AG10803 (cell line): ENCODE measurements at regions not wholly inside any gene's neighbourhood (a gene's known extent, or its start where the extent isn't known, plus 50 kb on each side); places are given as distances from the start of the nearest gene placed in this dataset.

Experiments used
- DNase-seq: peaks from one replicate; pipeline ENCODE4 v3.0.0; 2010; ENCODE audit warnings: low read depth
- H3K4me3 ChIP-seq: 2 replicates; pipeline ENCODE4 v1.5.1; 2011; ENCODE audit warnings: mild to moderate bottlenecking, low read length, control low read depth
- TF ChIP-seq, protein P1 (sequence below): conservative IDR thresholded peaks from 2 replicates; pipeline ENCODE4 v1.5.1; 2011; ENCODE audit warnings: mild to moderate bottlenecking, low read length, control low read depth, inconsistent platforms

DNA sequence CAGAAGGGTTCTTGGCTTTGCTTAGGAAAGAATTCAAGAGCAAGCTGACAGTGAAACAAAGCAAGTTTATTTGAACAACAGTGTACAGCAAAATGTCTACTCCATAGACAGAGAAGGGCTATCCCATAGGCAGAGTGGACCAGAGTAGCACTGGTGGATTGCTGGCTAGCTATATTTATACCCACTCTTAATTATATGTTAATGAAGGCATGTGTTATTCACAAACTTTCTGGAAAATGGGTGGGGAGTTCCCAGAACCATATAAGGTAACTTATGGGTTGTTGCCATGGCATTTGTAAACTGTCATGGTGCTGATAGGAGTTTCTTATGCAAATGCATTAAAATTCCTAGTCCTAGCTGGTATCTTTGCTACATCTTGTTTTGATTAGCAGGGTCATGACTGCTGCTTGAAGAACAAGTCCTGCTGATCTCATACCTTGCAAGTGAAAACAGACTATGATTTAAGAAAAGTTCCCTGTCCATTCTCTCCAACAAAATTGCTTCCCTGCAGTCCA is 330.5 kb downstream of the BUD13 start:
- TF ChIP-seq, protein P1, sequence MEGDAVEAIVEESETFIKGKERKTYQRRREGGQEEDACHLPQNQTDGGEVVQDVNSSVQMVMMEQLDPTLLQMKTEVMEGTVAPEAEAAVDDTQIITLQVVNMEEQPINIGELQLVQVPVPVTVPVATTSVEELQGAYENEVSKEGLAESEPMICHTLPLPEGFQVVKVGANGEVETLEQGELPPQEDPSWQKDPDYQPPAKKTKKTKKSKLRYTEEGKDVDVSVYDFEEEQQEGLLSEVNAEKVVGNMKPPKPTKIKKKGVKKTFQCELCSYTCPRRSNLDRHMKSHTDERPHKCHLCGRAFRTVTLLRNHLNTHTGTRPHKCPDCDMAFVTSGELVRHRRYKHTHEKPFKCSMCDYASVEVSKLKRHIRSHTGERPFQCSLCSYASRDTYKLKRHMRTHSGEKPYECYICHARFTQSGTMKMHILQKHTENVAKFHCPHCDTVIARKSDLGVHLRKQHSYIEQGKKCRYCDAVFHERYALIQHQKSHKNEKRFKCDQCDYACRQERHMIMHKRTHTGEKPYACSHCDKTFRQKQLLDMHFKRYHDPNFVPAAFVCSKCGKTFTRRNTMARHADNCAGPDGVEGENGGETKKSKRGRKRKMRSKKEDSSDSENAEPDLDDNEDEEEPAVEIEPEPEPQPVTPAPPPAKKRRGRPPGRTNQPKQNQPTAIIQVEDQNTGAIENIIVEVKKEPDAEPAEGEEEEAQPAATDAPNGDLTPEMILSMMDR = no peak
- no peak for DNase-seq
- no peak overlapping the region for H3K4me3 ChIP-seq

DNA sequence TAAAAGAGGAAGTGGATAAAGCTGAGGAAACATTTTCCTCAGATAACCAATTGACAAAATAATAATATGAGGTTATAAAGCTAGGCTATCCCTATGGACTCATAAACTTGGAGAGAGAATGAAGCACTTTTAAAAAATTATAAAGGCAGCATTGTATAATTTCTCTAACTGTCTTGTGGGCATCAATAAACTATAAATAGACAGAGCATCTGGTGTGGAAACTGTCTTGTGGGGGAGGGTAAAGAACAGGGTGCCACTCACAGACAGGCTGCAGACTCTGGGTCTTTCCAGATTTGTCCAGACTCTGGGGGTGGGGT is 333.5 kb downstream of the BUD13 start:
- H3K4me3 ChIP-seq = no peak overlapping the region
- DNase-seq = no peak
- TF ChIP-seq, protein P1 = no peak

DNA sequence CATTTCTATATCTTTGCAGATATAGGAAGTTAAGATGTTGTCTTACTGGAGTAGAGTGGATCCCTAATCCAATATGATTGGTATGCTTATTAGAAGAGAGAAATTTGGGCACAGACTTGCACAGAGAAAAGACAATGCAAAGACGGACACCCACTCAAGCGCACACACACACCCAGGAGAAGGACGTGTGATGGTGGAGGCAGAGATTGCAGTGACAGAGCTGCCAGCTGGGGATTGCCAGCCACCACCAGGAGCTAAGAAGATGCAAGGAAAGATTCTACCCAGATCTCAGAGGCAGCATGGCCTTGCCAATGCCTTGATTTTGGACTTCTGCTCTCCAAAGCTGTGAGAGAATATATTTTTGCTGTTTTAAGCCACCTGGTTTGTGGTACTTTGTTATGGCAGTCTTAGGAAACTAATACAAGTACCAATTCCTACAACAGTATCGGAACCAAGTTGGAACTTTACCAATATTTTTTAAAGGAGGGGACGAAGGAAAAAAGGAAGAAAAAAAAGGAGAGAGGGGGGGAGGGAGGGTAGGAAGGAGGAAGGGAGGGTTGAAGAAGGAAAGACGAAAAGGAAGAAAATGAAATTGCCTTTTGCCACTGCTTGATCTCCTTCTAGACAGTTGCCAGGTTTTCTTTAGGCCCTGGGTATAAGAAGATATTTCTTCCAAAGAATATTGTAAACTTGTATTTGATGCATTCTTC is 334.0 kb downstream of the BUD13 start:
- TF ChIP-seq, protein P1 = no peak
- no peak for DNase-seq
- H3K4me3 ChIP-seq = no peak overlapping the region

DNA sequence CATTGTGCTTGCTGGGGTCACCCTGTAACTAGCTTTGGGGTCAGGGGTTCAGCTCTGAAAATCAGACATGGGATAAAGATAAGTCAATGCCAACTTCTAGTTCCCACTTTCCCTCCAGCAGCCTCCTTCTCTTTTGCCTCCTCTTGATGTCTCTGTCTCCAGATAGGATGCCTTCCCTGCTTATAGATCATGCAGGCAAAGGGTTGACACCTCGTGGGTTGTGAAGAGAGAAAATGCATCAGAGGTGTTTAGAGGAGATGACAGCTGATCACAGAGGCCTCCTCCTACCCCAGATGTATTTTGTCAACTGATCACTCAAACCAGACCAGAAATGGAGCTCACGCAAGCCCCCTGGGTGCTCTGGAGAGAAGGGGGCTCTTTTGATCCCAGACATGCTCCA is 337.8 kb downstream of the BUD13 start:
- DNase-seq = no peak
- no peak overlapping the region for H3K4me3 ChIP-seq
- TF ChIP-seq, protein P1 = no peak

DNA sequence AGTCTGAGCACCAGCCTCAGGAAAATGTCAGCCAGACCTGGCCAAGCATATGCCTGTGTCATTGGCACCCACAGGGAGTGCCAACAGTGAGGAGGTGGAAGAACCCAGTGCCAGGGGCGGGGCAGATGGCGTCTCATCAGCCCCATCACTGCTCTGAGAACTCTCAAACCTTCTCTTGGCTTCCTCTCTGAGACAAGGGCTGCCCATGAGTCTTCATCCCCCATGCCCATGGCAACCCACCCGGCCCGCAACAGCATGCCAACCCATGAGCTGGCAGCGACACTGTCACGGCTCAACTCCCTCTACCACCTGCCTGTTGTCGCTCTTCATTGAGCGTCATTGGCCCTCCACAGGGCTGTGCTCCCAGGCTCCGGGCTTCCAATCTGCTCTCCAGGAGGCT is 340.5 kb downstream of the BUD13 start:
- TF ChIP-seq, protein P1 = no peak
- H3K4me3 ChIP-seq = no peak overlapping the region
- DNase-seq = no peak

DNA sequence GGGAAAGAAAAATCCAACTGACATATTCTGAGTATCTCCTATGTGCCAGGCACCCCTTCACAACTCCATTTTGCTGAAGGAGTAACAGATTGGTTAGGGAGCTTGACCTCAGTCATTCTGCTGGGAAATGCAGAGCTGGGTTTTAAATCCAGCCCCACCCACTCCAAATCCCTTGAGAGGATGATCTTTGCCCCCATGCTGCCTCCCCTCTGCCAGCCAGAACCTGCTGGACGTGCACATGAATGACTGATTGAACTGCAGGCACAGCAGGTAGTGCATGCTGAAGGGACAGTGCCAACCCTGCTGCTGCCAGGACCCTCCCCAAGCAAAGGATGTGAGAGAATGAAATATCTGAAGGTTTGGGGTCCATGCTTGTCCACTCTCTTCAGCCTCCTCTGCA is 340.9 kb downstream of the BUD13 start:
- DNase-seq = no peak
- TF ChIP-seq, protein P1 = no peak
- H3K4me3 ChIP-seq = no peak overlapping the region

DNA sequence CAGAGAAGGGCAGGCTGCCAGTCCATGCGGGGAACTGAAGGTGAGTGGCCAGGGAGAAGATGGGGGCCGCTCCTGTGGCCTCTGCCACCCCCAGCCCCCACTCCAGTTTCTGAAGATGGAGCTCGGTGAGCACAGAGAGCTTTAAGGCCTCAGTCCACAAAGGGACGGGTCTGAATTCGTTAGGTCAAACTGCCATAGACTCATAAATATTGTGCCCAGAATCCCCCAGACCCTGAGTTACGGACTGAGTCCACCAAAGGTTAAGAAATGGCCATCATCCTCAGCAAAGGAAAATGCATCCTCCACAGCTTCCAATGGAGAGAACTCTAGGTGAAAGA is 344.2 kb downstream of the BUD13 start:
- TF ChIP-seq, protein P1 = no peak
- DNase-seq = no peak
- H3K4me3 ChIP-seq = no peak overlapping the region
